Epithelial cell of esophagus (primary cell): ENCODE measurements at regions not wholly inside any gene's neighbourhood (a gene's known extent, or its start where the extent isn't known, plus 50 kb on each side); places are given as distances from the start of the nearest gene placed in this dataset.

Experiments used
- DNase-seq: peaks from one replicate; pipeline ENCODE4 v3.0.0; 2010; ENCODE audit warnings: low read depth
- H3K4me3 ChIP-seq: 2 replicates; pipeline ENCODE4 v1.5.1; 2011; ENCODE audit warnings: mild to moderate bottlenecking, low read length, control low read depth
- CTCF ChIP-seq: IDR thresholded peaks from 2 replicates; pipeline ENCODE4 v1.5.1; 2011; ENCODE audit warnings: low read depth, mild to moderate bottlenecking, low read length, control low read depth, inconsistent platforms; ENCODE audit not compliant: insufficient read depth; ENCODE audit errors: missing control alignments

GRCh38 chr2:215680605-215681598 lies 245.0 kb upstream of the FN1 start:
- no peak overlapping the region for H3K4me3 ChIP-seq
- peak; percentile 75 for DNase-seq
- no peak for TF ChIP-seq CTCF

- no peak overlapping the region for H3K4me3 ChIP-seq
- DNase-seq: peak; percentile 39
- no peak for TF ChIP-seq CTCF
These were observed 242.2 kb upstream of the FN1 start for GRCh38 chr2:215678094-215678493.

GRCh38 chr2:215677481-215677880 lies 241.6 kb upstream of the FN1 start:
- no peak for DNase-seq
- TF ChIP-seq CTCF: no peak
- H3K4me3 ChIP-seq: no peak overlapping the region

- no peak for TF ChIP-seq CTCF
- no peak overlapping the region for H3K4me3 ChIP-seq
- DNase-seq: no peak
These were observed 236.5 kb upstream of the FN1 start for GRCh38 chr2:215672406-215672805.

GRCh38 chr2:215671691-215672090 lies 235.8 kb upstream of the FN1 start:
- H3K4me3 ChIP-seq: no peak overlapping the region
- no peak for TF ChIP-seq CTCF
- DNase-seq: no peak

- H3K4me3 ChIP-seq: no peak overlapping the region
- no peak for DNase-seq
- no peak for TF ChIP-seq CTCF
These were observed 235.4 kb upstream of the FN1 start for GRCh38 chr2:215671244-215671643.
